Stimulated activated CD8-positive, alpha-beta memory T cell treated with anti-CD3 and anti-CD28 coated beads, Interleukin-15, amount 100 ng/mL, for 4 hours (primary cell): ENCODE measurements at regions not wholly inside any gene's neighbourhood (a gene's known extent, or its start where the extent isn't known, plus 50 kb on each side); places are given as distances from the start of the nearest gene placed in this dataset.
"Not testable (repeated sequence)": the region's sequence is repeated elsewhere in the genome, so short reads cannot be mapped to it uniquely, and the experiment has no call there.

Experiments used
- DNase-seq, 2 donors: peaks; one replicate each; pipeline ENCODE4 v3.0.0-alpha.2; 2020; ENCODE audit warnings: low read depth in 2 of 2

DNA sequence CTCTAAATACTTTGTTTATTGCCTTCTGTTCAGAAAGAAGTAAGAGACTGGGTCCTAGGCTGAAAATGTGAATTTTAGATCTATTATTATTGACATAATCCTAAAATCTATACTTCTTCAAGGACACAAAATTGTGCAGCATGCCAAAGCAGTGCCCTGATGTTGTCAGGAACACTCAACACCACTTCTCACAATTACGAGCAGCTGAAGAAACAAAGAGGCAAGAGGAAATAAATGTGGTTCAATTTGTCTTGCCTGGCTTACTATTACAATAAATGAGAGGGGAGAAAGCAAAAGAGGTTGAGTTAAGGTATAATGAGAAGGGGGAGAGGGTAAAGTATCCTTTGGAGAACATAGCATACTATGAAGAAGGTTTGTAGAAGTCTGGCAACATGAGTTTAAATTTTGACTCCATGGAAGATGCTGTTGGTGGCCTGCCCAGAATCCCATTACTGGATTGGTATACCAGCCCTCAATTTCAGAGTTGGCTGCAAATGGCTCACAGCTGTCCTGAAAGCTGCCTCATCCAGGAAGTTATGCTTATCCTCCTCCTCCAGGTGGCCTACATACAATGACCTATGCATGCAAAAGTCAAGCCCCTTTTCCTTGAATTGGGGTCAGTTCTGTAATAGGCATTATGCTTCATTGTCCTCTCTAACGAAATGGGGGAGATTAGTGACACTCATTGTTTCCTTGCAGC is 274.6 kb upstream of the SMIM30 start:
- no peak for DNase-seq

DNA sequence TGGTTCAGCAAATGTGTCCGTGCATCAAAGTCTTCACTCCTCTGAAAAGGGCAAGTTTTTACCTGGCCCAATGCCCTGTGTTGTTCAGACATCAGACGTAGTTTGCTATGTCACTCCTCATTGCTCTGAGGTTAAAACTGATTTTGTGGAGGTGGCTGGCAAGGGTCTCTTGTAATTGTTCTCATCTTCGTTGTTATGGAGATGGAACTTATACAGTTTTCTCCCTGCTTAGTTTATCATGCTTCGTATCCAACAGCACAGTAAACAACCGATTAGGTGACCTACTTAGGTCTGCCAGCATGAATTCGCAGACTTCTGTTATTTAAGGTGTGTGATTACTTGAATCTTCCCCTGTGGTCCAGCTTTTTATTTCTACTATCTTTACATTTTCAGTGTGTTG is 274.1 kb upstream of the SMIM30 start:
- DNase-seq: no peak

DNA sequence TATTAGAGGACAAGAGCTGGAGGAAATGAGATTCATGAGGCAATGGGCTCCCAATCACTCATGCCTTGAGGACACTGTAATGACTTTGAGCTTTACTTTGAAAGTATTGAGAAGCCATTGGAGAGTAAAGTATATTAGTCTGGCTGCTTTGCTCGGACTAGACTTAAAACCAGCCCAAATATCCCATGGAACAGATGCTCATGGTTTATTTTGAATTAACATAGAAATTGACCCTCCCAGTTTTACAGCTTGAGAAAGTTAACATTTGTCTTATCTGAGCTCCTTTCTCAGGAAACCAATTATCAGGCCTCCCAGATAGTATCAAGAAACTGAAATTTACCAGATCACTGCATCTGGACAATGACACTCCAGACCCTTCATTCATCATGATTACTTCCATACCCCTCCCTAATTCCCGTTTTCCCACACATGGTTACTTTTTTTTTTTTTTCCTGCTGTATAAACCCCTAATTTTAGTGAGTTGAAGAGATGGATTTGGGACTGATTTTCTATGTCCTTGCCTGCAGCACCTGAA is 270.8 kb upstream of the SMIM30 start:
- DNase-seq: no peak

DNA sequence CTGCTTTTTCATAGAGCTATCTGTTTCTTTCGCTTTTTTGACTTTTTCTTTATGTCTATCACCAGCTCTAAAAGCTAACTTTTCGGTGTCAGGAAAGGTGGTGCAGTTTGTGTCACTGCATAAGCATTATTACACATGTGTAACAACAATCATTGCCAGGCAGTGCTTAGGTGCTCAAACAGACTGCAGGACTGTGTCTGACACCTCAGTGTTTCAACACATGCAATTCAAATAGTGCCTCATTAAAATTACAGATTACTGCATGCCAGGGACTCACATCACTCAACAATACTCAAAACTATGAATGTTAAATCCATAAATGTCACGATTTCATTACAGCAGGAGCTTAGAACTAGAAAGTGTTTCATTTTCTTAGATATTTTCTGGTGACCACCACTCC is 265.3 kb upstream of the SMIM30 start:
- DNase-seq: no peak

GRCh38 chr7:113379746-113380145 is 261.4 kb upstream of the SMIM30 start:
- DNase-seq: no peak

- no peak for DNase-seq
Observed at GRCh38 chr7:113374955-113375354, 256.6 kb upstream of the SMIM30 start.

DNA sequence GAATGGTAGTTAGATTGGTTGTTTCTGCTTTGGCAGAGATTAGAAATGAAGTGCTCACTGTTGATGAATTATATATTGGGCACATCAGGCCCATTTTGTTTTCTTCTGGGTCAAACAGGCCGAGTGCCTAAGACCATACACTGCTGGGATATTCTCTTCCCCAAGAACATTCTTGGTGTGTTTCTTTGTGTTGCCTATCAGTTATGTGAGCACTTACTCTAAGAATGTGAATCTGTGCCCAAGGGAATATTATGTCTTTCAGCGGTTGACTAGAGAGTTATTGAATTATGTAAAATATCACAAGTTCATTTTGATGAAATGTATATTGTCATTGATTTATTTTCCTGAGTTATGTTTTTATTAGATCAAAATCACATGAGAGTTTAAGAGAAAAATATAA is 255.5 kb upstream of the SMIM30 start:
- DNase-seq: no peak

DNA sequence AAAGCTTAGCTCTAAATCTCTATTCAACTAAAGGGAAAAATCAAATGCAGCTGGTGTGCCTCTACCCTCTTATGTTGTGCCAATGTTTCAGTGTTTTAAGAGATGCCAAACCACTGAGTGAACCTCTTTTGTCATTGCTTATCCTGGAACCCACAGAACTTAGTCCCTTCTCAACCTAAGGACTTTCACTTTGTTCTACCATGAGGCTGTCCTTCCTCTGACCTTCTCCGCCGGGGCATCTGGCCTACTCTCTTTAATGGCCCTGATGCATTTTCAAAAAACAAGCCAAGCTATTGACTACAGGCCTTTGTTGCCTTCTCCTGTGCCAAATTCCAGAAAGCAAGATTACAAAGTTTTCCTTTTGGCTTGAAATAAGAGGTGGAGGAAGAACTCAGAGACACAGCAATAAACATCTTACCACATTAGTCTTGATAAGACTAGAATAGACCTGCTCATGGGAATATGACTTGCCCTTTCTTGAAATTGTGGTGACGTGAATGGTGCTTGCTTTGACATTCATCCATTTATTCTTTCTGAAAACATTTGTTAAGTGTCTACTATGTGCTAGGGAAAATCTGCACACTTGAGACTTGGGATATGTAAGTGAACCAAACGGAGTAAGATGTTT is 253.2 kb upstream of the SMIM30 start:
- no peak for DNase-seq

DNA sequence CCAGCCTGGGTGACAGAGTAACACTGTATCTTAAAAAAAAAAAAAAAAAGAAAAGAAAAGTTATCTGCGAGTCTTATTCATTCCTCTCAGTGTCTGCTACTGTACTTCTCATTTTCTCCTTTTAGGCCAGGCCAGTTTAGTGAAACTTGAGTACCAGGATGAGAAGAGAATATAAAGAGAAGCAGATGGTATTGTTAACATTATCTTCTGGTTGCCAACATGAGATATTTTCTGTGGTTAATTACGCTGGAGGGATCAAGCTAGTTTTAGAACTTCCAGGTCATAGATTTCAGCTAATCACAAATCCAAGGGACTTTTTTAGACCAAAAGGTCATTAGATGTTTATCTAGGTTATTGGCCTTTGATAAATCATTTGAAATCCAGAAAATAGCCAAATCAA is 252.6 kb upstream of the SMIM30 start:
- DNase-seq: no peak

DNA sequence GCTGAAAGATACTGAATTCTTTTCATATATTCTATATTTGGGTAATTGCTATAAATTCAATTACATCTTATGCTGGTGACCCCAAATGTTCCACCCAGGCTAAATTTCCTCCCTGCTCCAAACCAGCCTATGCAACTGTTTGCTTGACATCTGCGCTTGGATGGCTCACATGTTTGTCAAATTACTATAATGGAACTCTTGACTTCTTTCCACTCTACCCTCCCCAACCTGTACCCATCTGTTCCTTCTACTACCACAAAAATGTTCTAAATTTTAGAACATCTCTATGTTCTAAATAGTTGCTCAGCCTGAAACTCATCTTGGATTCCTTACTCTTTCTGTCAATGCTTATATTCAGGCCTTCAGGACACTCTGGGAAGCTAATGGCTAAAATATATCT is 249.9 kb upstream of the SMIM30 start:
- no peak for DNase-seq

DNA sequence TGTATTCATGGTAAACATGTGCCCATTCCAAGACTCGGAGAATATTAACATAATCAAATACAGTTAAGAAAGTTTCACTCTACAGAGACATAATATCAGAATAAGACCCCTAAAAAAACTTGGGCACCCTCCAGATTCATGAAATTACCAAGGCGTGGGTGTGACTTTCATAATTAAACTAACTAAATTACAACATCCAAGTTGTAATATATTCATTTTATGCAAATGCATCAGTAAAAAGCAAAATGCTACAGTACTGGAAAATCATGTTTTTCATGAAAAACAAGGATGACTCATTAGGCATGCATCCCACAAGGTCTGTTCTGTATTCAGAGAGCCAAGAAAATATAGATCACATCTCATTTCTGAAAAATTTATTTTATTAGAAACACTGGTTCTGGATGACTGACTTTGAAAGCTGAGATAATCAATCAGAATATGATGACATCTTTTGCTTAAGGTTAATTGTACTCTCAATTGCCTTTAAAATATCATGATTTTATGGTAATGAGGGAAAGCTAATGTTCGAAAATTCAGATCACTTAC is 248.8 kb upstream of the SMIM30 start:
- no peak for DNase-seq

DNA sequence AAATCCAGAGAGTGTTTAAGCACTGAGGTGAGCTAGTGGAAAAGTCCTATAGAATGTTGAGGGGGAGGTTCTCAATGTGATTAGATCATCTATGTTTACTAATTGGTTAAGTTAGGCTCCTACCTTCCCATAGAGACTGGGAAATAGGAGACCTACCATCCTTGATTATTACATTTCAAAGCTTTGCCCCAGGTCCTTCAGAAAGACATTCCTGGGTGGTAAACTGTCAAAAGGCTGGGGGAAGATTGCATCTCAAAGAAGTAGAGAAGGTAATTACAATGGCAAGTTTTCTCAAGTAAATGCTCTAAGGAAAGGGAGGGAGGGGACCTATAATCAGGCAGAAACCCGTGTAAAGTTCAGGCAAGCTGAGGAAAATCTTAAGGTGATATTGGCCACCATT is 247.8 kb upstream of the SMIM30 start:
- no peak for DNase-seq

GRCh38 chr7:113349339-113349738 is 231.0 kb upstream of the SMIM30 start:
- DNase-seq: no peak

- DNase-seq: no peak
Observed at GRCh38 chr7:113339661-113340060, 221.3 kb upstream of the SMIM30 start.

DNA sequence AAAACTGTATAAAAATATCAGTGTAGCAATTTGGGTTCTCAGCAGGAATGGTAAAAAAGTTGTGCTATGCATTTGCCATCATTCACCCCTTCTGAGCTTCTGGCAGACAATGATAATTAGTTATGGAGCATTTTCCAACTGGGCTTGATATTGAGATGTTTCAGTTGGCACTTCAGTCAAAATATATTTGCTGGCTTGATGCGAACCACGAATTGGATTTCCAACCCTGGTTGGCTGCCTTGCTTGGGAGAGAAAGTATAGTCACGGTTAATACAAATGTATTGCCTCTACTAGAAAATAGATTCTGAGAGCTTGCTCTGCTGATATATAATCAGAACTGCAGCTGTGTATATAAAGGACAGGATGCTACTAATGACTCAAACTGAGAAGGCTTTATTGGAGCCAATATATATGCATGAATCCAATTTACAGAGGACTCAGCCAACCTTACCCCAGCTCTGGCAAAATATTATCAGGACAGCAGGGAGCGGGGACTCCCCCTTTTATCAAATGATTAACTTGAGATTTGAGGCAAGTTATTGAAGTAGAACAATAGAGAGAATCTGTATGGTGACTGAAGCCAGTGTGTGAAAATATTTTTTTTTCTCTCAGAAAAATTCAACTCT is 219.8 kb upstream of the SMIM30 start:
- DNase-seq: no peak

- DNase-seq: not testable (repeated sequence)
Observed at GRCh38 chr7:113336838-113337237, 218.5 kb upstream of the SMIM30 start.

DNA sequence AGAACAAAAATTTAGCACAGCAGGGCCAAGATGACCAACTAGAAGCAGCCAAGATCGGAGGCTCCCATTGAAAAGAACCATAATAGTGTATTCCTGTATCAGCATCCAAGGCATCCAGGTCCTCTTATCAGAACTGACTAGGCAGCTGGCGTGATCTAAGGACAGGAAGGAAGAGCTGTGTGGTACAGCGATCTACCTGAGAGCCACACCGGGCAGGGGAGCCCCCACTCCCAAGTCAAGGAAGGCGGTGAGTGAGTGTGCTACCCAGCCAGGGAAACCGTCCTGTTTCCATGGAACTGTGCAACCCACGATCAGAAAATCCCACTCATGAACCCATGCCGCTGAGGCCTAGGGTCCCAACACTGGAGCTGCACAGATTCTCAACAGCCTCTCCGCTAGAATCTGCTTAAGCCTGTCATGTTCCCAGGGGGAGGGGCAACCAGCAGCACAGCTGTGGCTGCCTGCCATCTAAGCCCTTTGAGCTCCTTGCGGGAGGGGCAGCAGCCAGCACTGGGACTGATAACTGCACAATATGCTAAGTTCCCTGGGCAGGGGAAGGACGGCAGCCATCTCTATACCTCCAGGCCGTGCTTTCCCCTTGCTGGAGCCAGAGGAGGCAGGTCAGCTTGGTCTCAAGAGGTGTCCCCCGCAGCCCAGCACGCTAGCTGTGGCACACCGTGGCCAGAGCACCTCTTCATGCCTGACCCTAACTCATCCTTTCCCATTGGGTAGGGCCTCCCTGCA is 213.0 kb upstream of the SMIM30 start:
- no peak for DNase-seq

- DNase-seq: no peak
Observed at GRCh38 chr7:113321201-113321600, 202.8 kb upstream of the SMIM30 start.

DNA sequence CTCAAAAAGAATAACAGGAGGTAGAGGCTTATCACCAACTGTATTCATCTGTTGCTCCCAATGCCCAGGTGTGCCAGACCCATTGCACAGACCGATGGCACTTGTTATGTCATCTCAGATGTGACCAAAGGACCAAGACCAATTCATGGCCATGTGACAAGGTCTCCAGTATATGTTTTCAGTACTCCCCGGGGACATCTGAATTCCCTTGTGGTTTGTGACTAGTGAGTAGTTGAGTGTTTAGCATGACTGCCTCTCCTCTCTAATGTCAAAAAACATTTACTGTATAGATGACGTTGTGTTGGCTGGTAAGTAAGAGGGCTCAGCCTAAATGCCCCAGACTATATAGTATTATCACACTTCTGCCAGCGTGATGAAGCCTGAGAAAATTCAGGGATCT is 202.1 kb upstream of the SMIM30 start:
- DNase-seq: no peak

- DNase-seq: no peak
Observed at GRCh38 chr7:113314594-113314993, 196.2 kb upstream of the SMIM30 start.

- DNase-seq: no peak
Observed at GRCh38 chr7:113308399-113308798, 190.0 kb upstream of the SMIM30 start.

- DNase-seq: no peak
Observed at GRCh38 chr7:113307147-113307546, 188.8 kb upstream of the SMIM30 start.
